CD14-positive monocyte (primary cell): ENCODE measurements at regions not wholly inside any gene's neighbourhood (a gene's known extent, or its start where the extent isn't known, plus 50 kb on each side); places are given as distances from the start of the nearest gene placed in this dataset.

ENCODE experiments used
- DNase-seq, 3 donors: peaks; one replicate each; pipeline ENCODE4 v3.0.0-alpha.2; 2011 to 2022
- H2AFZ ChIP-seq: 2 replicates; pipeline ENCODE4 v1.6.0; 2012; ENCODE audit warnings: mild to moderate bottlenecking, low read depth, low read length, inconsistent platforms; ENCODE audit not compliant: insufficient read depth, poor library complexity, severe bottlenecking
- H3K27ac ChIP-seq, 2 donors: 1 replicate in 1 of 2; 2 replicates in 1 of 2; pipeline ENCODE4 v1.5.1; 2012 to 2013; ENCODE audit warnings: low read length in 2 of 2, control low read depth in 1 of 2, inconsistent platforms in 1 of 2, low read depth in 1 of 2, mild to moderate bottlenecking in 1 of 2
- H3K27me3 ChIP-seq, 2 donors: one replicate each; pipeline versions ENCODE4 v1.6.0 to v1.6.1; 2011 to 2013; ENCODE audit warnings: low read length in 2 of 2; ENCODE audit not compliant: control insufficient read depth in 2 of 2, insufficient read depth in 2 of 2
- H3K36me3 ChIP-seq, 2 donors: replicated peaks in 1 of 2; 1 replicate in 1 of 2; 2 replicates in 1 of 2; pipeline versions ENCODE4 v1.5.1 to v1.6.1; 2012 to 2013; ENCODE audit warnings: low read length in 2 of 2, control low read depth in 1 of 2, inconsistent platforms in 1 of 2, mild to moderate bottlenecking in 1 of 2; ENCODE audit not compliant: insufficient read depth in 2 of 2, control insufficient read depth in 1 of 2
- H3K4me1 ChIP-seq, 2 donors: 1 replicate in 1 of 2; 2 replicates in 1 of 2; pipeline versions ENCODE4 v1.5.1 to v1.6.1; 2012 to 2013; ENCODE audit warnings: low read length in 2 of 2, control low read depth in 1 of 2, inconsistent platforms in 1 of 2, mild to moderate bottlenecking in 1 of 2, moderate library complexity in 1 of 2; ENCODE audit not compliant: insufficient read depth in 2 of 2, control insufficient read depth in 1 of 2
- H3K4me2 ChIP-seq: replicated peaks from 2 replicates; pipeline ENCODE3; 2012; ENCODE audit warnings: low read length, moderate library complexity, mild to moderate bottlenecking; ENCODE audit not compliant: poor library complexity, severe bottlenecking; ENCODE audit errors: extremely low read depth
- H3K4me3 ChIP-seq, 3 experiments: fragments of 200-600 bp in 1 of 3; sonication (generic) in 1 of 3; replicated peaks in 1 of 3; 1 replicate in 2 of 3; 2 replicates in 1 of 3; pipeline ENCODE4 v1.5.1; 2011 to 2013; ENCODE audit warnings: low read length in 3 of 3, mild to moderate bottlenecking in 3 of 3, control low read depth in 2 of 3, low read depth in 2 of 3, inconsistent platforms in 1 of 3, moderate library complexity in 1 of 3
- H3K79me2 ChIP-seq: 2 replicates; pipeline ENCODE4 v1.6.0; 2012; ENCODE audit warnings: mild to moderate bottlenecking, control low read depth, inconsistent platforms, low read length, moderate library complexity; ENCODE audit not compliant: insufficient read depth
- H3K9ac ChIP-seq: 2 replicates; pipeline ENCODE4 v1.6.0; 2017; ENCODE audit warnings: low read length, mild to moderate bottlenecking; ENCODE audit not compliant: insufficient read depth, poor library complexity, severe bottlenecking
- H3K9me3 ChIP-seq, 2 donors: replicated peaks in 1 of 2; 1 replicate in 1 of 2; 2 replicates in 1 of 2; pipeline versions ENCODE4 v1.5.1 to v1.6.1; 2012 to 2013; ENCODE audit warnings: low read length in 2 of 2, control low read depth in 1 of 2; ENCODE audit not compliant: control insufficient read depth in 1 of 2, insufficient read depth in 1 of 2
- H4K20me1 ChIP-seq: 2 replicates; pipeline ENCODE4 v1.6.0; 2012; ENCODE audit warnings: mild to moderate bottlenecking, low read length, control low read depth, moderate library complexity; ENCODE audit not compliant: insufficient read depth
- H3K27ac Mint-ChIP-seq, 7 donors: one replicate each; pipeline ENCODE4 v1.8.0; 2020; ENCODE audit warnings: mild to moderate bottlenecking in 7 of 7, mixed read lengths in 7 of 7, moderate library complexity in 6 of 7, inconsistent platforms in 2 of 7
- H3K27me3 Mint-ChIP-seq, 3 donors: one replicate each; pipeline ENCODE4 v1.8.0; 2021 to 2022; ENCODE audit warnings: low read depth in 3 of 3, mild to moderate bottlenecking in 3 of 3, mixed read lengths in 3 of 3, moderate library complexity in 3 of 3, inconsistent platforms in 1 of 3
- H3K36me3 Mint-ChIP-seq, 2 donors: one replicate each; pipeline ENCODE4 v1.8.0; 2020; ENCODE audit warnings: mixed read lengths in 2 of 2, inconsistent platforms in 1 of 2, mild to moderate bottlenecking in 1 of 2
- H3K4me1 Mint-ChIP-seq: one replicate; pipeline ENCODE4 v1.8.0; 2020; ENCODE audit warnings: mild to moderate bottlenecking, mixed read lengths
- H3K4me3 Mint-ChIP-seq, 2 donors: one replicate each; pipeline ENCODE4 v1.8.0; 2020; ENCODE audit warnings: mild to moderate bottlenecking in 2 of 2, mixed read lengths in 2 of 2, moderate library complexity in 1 of 2
- H3K9me3 Mint-ChIP-seq, 7 donors: one replicate each; pipeline ENCODE4 v1.8.0; 2020 to 2022; ENCODE audit warnings: mixed read lengths in 7 of 7, mild to moderate bottlenecking in 6 of 7, moderate library complexity in 6 of 7, inconsistent platforms in 2 of 7
- WGBS: methylation state at CpG from one replicate; pipeline ENCODE4 v1.1.5; 2013; ENCODE audit warnings: missing lambda C conversion rate; ENCODE audit not compliant: insufficient coverage; 5-methylcytosine and 5-hydroxymethylcytosine counted together
- intact Hi-C, 2 donors: fragments of 100-400 bp; cut with micrococcal nuclease; formaldehyde crosslinking; loops; one replicate each; pipeline versions ENCODE4 v1.15.0 to v1.15.1; 2023
- TF ChIP-seq, protein P1 (sequence below): fragments of 200-600 bp; IDR thresholded peaks from one replicate; pipeline ENCODE4 v1.8.0; 2022; ENCODE audit warnings: antibody characterized with exemption, mild to moderate bottlenecking

DNA sequence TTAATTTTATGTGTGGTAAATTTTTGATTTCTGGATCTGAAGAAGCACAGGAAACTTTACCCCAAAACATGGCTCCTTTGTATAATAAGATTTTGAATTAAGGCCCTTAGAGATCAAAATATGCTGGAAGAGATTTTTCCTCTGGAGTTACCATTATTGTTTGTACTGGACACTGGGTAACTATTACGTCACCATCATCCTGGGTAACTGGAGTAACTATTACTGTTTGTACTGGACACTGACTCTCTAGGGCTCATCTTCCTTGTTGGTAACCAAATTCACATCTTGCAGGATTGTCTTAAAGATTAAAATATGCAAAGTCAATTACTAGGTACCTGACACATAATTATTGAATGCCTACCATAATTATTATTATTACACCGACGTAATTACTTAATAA is 593.8 kb upstream of the GOT2 start:
- H3K27ac Mint-ChIP-seq, result no peak overlapping the region
- H2AFZ ChIP-seq, result no peak overlapping the region
- H3K9ac ChIP-seq, result no peak overlapping the region
- H3K27me3 ChIP-seq, result no peaks in the 10 kb centered on the region
- no peaks in the 10 kb centered on the region for H3K4me1 Mint-ChIP-seq
- DNase-seq, result no peak
- H3K27ac ChIP-seq, result no peak overlapping the region
- no peaks in the 10 kb centered on the region for H3K36me3 ChIP-seq
- H3K4me2 ChIP-seq, result no peak overlapping the region
- peaks cover 0 to 5% (median 0%) of the 10 kb centered on the region in 3 donors for H3K27me3 Mint-ChIP-seq
- intact Hi-C loops, result no loop called here
- H3K36me3 Mint-ChIP-seq, result no peaks in the 10 kb centered on the region
- no peak overlapping the region for H3K4me3 ChIP-seq
- no CpG with 5 or more reads among the region's 3 CpGs for WGBS
- no peaks in the 10 kb centered on the region for H3K9me3 ChIP-seq
- TF ChIP-seq, protein P1, sequence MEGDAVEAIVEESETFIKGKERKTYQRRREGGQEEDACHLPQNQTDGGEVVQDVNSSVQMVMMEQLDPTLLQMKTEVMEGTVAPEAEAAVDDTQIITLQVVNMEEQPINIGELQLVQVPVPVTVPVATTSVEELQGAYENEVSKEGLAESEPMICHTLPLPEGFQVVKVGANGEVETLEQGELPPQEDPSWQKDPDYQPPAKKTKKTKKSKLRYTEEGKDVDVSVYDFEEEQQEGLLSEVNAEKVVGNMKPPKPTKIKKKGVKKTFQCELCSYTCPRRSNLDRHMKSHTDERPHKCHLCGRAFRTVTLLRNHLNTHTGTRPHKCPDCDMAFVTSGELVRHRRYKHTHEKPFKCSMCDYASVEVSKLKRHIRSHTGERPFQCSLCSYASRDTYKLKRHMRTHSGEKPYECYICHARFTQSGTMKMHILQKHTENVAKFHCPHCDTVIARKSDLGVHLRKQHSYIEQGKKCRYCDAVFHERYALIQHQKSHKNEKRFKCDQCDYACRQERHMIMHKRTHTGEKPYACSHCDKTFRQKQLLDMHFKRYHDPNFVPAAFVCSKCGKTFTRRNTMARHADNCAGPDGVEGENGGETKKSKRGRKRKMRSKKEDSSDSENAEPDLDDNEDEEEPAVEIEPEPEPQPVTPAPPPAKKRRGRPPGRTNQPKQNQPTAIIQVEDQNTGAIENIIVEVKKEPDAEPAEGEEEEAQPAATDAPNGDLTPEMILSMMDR, result no peak
- no peak overlapping the region for H3K4me3 Mint-ChIP-seq
- no peaks in the 10 kb centered on the region for H4K20me1 ChIP-seq
- H3K9me3 Mint-ChIP-seq, result peaks cover 1 to 18% (median 3%) of the 10 kb centered on the region in 7 donors
- H3K79me2 ChIP-seq, result no peaks in the 10 kb centered on the region
- no peaks in the 10 kb centered on the region for H3K4me1 ChIP-seq

DNA sequence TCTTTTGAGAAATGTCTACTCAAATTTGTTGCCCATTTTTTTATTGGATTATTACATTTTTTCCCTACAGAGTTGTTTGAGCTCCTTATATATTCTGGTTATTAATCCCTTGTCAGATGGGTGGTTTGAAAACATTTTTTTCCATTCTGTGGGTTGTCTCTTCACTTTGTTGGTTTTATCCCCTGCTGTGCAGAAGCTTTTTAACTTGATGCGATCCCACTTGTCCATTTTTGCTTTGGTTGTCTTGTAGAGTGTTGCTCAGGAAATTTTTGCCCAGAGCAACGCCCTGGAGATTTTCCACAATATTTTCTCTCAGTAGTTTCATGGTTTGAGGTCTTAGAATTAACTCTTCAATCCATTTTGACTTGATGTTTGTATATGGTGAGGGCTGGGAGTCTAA is 592.8 kb upstream of the GOT2 start:
- peaks cover 0 to 5% (median 0%) of the 10 kb centered on the region in 3 donors for H3K27me3 Mint-ChIP-seq
- Histone ChIP-seq H3K27me3 (no peaks in the 10 kb centered on the region), H3K36me3 (no peaks in the 10 kb centered on the region), H3K27ac (no peak overlapping the region), H3K9me3 (no peaks in the 10 kb centered on the region), H4K20me1 (no peaks in the 10 kb centered on the region), H3K4me3 (no peak overlapping the region), H3K4me2 (no peak overlapping the region), H3K9ac (no peak overlapping the region), H2AFZ (no peak overlapping the region), H3K4me1 (no peaks in the 10 kb centered on the region), H3K79me2 (no peaks in the 10 kb centered on the region)
- DNase-seq, result no peak
- peaks cover 1 to 18% (median 3%) of the 10 kb centered on the region in 7 donors for H3K9me3 Mint-ChIP-seq
- no peak overlapping the region for H3K4me3 Mint-ChIP-seq
- 100% methylated on average over 1 of the region's 2 CpGs for WGBS
- H3K4me1 Mint-ChIP-seq, result no peaks in the 10 kb centered on the region
- no peaks in the 10 kb centered on the region for H3K36me3 Mint-ChIP-seq
- H3K27ac Mint-ChIP-seq, result no peak overlapping the region
- intact Hi-C loops, result no loop called here
- TF ChIP-seq, protein P1, result no peak
